LNCaP clone FGC (cell line): ENCODE measurements at regions not wholly inside any gene's neighbourhood (a gene's known extent, or its start where the extent isn't known, plus 50 kb on each side); places are given as distances from the start of the nearest gene placed in this dataset.
A peak's percentile ranks its signal among the peaks of the same experiment; 100 is the strongest.
"Not testable (repeated sequence)": the region's sequence is repeated elsewhere in the genome, so short reads cannot be mapped to it uniquely, and the experiment has no call there.

Source experiments
- DNase-seq: peaks from one replicate; pipeline ENCODE4 v3.0.0-alpha.2; 2011; ENCODE audit warnings: low read depth
- H3K4me3 ChIP-seq: 2 replicates; pipeline ENCODE4 v1.5.1; 2011; ENCODE audit warnings: mild to moderate bottlenecking, low read depth, low read length, control low read depth
- TF ChIP-seq, protein P1 (sequence below): IDR thresholded peaks from 2 replicates; pipeline ENCODE4 v1.5.1; 2012; ENCODE audit warnings: mild to moderate bottlenecking; ENCODE audit not compliant: control insufficient read depth, insufficient read depth; ENCODE audit errors: extremely low read depth

- H3K4me3 ChIP-seq, result no peak overlapping the region
- TF ChIP-seq, protein P1, sequence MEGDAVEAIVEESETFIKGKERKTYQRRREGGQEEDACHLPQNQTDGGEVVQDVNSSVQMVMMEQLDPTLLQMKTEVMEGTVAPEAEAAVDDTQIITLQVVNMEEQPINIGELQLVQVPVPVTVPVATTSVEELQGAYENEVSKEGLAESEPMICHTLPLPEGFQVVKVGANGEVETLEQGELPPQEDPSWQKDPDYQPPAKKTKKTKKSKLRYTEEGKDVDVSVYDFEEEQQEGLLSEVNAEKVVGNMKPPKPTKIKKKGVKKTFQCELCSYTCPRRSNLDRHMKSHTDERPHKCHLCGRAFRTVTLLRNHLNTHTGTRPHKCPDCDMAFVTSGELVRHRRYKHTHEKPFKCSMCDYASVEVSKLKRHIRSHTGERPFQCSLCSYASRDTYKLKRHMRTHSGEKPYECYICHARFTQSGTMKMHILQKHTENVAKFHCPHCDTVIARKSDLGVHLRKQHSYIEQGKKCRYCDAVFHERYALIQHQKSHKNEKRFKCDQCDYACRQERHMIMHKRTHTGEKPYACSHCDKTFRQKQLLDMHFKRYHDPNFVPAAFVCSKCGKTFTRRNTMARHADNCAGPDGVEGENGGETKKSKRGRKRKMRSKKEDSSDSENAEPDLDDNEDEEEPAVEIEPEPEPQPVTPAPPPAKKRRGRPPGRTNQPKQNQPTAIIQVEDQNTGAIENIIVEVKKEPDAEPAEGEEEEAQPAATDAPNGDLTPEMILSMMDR, result no peak
- no peak for DNase-seq
Observed at GRCh38 chr1:172838680-172839313, 179.9 kb downstream of the FASLG start.

DNA sequence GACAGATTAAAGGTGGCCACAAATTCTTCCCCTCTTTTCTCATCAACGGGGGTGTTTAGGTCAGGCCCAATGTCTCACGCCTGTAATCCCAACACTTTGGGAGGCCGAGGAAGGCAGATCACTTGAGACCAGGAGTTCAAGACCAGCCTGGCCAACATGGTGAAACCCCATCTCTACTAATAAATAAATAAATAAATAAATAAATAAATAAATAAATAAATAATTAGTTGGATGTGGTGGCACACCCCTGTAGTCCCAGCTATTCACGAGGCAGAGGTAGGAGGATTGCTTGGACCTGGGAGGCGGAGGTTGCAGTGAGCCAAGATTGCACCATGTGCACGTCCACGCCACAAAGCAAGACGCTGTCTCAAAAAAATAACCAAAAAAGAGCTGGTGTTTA is 180.7 kb downstream of the FASLG start:
- not testable (repeated sequence) for H3K4me3 ChIP-seq, DNase-seq

GRCh38 chr1:172843444-172843843 is 184.5 kb downstream of the FASLG start:
- H3K4me3 ChIP-seq, result no peak overlapping the region
- TF ChIP-seq, protein P1, result no peak
- no peak for DNase-seq

- TF ChIP-seq, protein P1, result no peak
- DNase-seq, result no peak
- H3K4me3 ChIP-seq, result no peak overlapping the region
Observed at GRCh38 chr1:172845371-172845770, 186.5 kb downstream of the FASLG start.

- no peak for DNase-seq
- no peak overlapping the region for H3K4me3 ChIP-seq
- TF ChIP-seq, protein P1, result no peak
Observed at GRCh38 chr1:172845865-172846264, 187.0 kb downstream of the FASLG start.

DNA sequence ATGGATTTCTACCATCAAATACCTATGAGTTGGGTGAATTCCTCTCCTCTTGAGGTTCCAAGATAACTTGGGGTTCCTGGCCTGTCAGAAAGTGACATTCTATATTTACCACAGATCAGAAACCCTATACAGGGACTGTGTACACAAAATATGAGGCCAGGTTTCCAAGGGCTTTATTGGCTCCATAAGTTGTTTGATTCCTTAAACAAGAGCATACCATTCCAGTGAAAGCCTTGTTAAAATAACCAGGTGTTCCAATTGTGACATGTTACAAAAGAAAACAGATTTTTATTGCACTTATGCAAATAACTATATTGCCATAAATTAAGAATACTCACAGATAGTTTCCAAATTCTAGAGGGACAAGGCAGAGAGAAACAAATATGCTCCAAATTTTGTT is 188.9 kb downstream of the FASLG start:
- not testable (repeated sequence) for H3K4me3 ChIP-seq
- DNase-seq, result peak; percentile 50

DNA sequence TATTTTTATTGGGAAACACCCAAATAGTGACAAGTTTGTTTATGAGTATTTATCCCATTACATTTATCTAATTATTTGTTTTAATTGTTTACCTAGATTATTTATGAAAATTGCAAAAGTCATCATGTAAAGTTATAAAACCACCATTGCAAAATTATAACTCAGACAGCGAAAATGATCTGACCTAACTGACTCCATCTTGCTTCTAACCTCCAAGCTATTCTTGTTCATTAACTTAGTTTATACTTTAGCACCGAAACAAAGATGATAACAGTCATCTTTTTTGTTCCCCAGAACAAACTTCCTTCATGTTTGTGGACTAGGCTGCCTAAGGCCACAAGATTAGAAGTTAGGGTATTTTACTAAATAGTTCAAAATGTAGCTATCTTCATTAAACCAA is 190.8 kb downstream of the FASLG start:
- no peak for DNase-seq
- TF ChIP-seq, protein P1, result no peak
- H3K4me3 ChIP-seq, result no peak overlapping the region

GRCh38 chr1:172851077-172851476 is 192.2 kb downstream of the FASLG start:
- no peak for DNase-seq
- TF ChIP-seq, protein P1, result no peak
- no peak overlapping the region for H3K4me3 ChIP-seq
